GM19468 (cell line): ENCODE measurements at regions not wholly inside any gene's neighbourhood (a gene's known extent, or its start where the extent isn't known, plus 50 kb on each side); places are given as distances from the start of the nearest gene placed in this dataset.
"Not testable (repeated sequence)": the region's sequence is repeated elsewhere in the genome, so short reads cannot be mapped to it uniquely, and the experiment has no call there.

Experiments
- ATAC-seq: cut with Tn5 transposase; IDR thresholded peaks from one replicate; pipeline ENCODE4 v1.9.1; 2021; ENCODE audit warnings: mild to moderate bottlenecking, moderate library complexity, moderate number of reproducible peaks; ENCODE audit not compliant: unreplicated experiment; ENCODE audit errors: extremely low read depth

GRCh38 chrX:10676235-10676957 lies 56.0 kb upstream of the MID1 start:
- no peak for ATAC-seq

GRCh38 chrX:10677490-10677889 lies 57.1 kb upstream of the MID1 start:
- ATAC-seq, result no peak

- no peak for ATAC-seq
Measured at GRCh38 chrX:10679387-10679786, 59.0 kb upstream of the MID1 start.

- no peak for ATAC-seq
Measured at GRCh38 chrX:10681167-10681566, 60.8 kb upstream of the MID1 start.

- ATAC-seq, result not testable (repeated sequence)
Measured at GRCh38 chrX:10683631-10684030, 63.2 kb upstream of the MID1 start.

- ATAC-seq, result no peak
Measured at GRCh38 chrX:10685923-10686595, 65.7 kb upstream of the MID1 start.

GRCh38 chrX:10691751-10692150 lies 71.4 kb upstream of the MID1 start:
- not testable (repeated sequence) for ATAC-seq

GRCh38 chrX:10697616-10698317 lies 77.4 kb upstream of the MID1 start:
- no peak for ATAC-seq

- no peak for ATAC-seq
Measured at GRCh38 chrX:10698318-10698640, 77.9 kb upstream of the MID1 start.

- no peak for ATAC-seq
Measured at GRCh38 chrX:10702031-10702430, 81.6 kb upstream of the MID1 start.

- not testable (repeated sequence) for ATAC-seq
Measured at GRCh38 chrX:10706342-10706741, 86.0 kb upstream of the MID1 start.

- no peak for ATAC-seq
Measured at GRCh38 chrX:10707773-10708172, 87.4 kb upstream of the MID1 start.

GRCh38 chrX:10709276-10709675 lies 88.9 kb upstream of the MID1 start:
- ATAC-seq, result no peak

- ATAC-seq, result no peak
Measured at GRCh38 chrX:10714531-10714930, 94.1 kb upstream of the MID1 start.

GRCh38 chrX:10722851-10723250 lies 102.5 kb upstream of the MID1 start:
- ATAC-seq, result no peak

GRCh38 chrX:10725071-10725470 lies 104.7 kb upstream of the MID1 start:
- no peak for ATAC-seq

- ATAC-seq, result no peak
Measured at GRCh38 chrX:10726647-10727046, 106.3 kb upstream of the MID1 start.

- ATAC-seq, result no peak
Measured at GRCh38 chrX:10728806-10729389, 108.5 kb upstream of the MID1 start.

- ATAC-seq, result no peak
Measured at GRCh38 chrX:10739426-10739825, 119.0 kb upstream of the MID1 start.

- ATAC-seq, result no peak
Measured at GRCh38 chrX:10741003-10741402, 120.6 kb upstream of the MID1 start.

- no peak for ATAC-seq
Measured at GRCh38 chrX:10741550-10741949, 121.2 kb upstream of the MID1 start.
